Lower lobe of right lung (tissue), 2 donors: ENCODE measurements at regions not wholly inside any gene's neighbourhood (a gene's known extent, or its start where the extent isn't known, plus 50 kb on each side); places are given as distances from the start of the nearest gene placed in this dataset.

Experiments
- ATAC-seq, 2 donors: fragments of 200-7000 bp; cut with Tn5 transposase; one replicate each; pipeline ENCODE4 v1.9.1; 2020 to 2022; ENCODE audit warnings: mild to moderate bottlenecking in 2 of 2, moderate library complexity in 2 of 2
- DNase-seq: peaks from one replicate; pipeline ENCODE4 v3.0.0-alpha.2; 2020
- H3K27ac ChIP-seq: fragments of 200-600 bp; one replicate; pipeline ENCODE4 v1.8.0; 2022
- H3K27me3 ChIP-seq: fragments of 200-600 bp; one replicate; pipeline ENCODE4 v1.8.0; 2022; ENCODE audit warnings: low read depth
- H3K36me3 ChIP-seq: fragments of 200-600 bp; one replicate; pipeline ENCODE4 v1.8.0; 2022; ENCODE audit warnings: mild to moderate bottlenecking
- H3K4me1 ChIP-seq: fragments of 200-600 bp; one replicate; pipeline ENCODE4 v1.8.0; 2022
- H3K4me3 ChIP-seq: fragments of 200-600 bp; one replicate; pipeline ENCODE4 v1.8.0; 2022; ENCODE audit warnings: mild to moderate bottlenecking
- H3K9me3 ChIP-seq: fragments of 200-600 bp; one replicate; pipeline ENCODE4 v1.8.0; 2022
- intact Hi-C: fragments of 100-400 bp; cut with DNase I; formaldehyde crosslinking; loops from one replicate; pipeline ENCODE4 v1.11.0; 2022
- TF ChIP-seq, protein P1 (sequence below): fragments of 200-600 bp; IDR thresholded peaks from one replicate; pipeline ENCODE4 v1.8.0; 2022; ENCODE audit warnings: antibody characterized with exemption, mild to moderate bottlenecking
- donor health status: DM: no; HTN: yes; CAD: no; lungs with severe emphysema.

DNA sequence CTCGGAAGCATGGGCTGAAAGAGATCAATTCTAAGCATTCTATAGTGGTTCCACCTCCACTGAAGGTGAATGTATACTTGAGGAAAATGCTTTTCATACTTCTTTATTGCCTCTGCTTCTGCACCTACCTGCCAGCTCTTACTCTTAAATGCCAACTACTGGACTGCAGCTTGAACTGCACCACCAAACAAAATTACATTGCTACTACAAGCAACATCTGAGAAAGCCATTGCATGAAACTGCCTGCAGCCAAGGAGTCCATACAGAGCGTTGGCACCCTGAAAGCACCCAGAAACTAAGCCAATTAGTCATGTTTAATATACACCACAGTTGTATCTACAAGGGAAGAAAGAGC, 440.9 kb downstream of the BTBD3 start:
- TF ChIP-seq, protein P1, sequence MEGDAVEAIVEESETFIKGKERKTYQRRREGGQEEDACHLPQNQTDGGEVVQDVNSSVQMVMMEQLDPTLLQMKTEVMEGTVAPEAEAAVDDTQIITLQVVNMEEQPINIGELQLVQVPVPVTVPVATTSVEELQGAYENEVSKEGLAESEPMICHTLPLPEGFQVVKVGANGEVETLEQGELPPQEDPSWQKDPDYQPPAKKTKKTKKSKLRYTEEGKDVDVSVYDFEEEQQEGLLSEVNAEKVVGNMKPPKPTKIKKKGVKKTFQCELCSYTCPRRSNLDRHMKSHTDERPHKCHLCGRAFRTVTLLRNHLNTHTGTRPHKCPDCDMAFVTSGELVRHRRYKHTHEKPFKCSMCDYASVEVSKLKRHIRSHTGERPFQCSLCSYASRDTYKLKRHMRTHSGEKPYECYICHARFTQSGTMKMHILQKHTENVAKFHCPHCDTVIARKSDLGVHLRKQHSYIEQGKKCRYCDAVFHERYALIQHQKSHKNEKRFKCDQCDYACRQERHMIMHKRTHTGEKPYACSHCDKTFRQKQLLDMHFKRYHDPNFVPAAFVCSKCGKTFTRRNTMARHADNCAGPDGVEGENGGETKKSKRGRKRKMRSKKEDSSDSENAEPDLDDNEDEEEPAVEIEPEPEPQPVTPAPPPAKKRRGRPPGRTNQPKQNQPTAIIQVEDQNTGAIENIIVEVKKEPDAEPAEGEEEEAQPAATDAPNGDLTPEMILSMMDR: no peak
- no peak overlapping the region for H3K27ac ChIP-seq
- no peak overlapping the region for H3K4me3 ChIP-seq
- DNase-seq: no peak
- no peaks in the 10 kb centered on the region for H3K9me3 ChIP-seq
- no peaks in the 10 kb centered on the region for H3K27me3 ChIP-seq
- no peak for ATAC-seq
- H3K36me3 ChIP-seq: no peaks in the 10 kb centered on the region
- intact Hi-C loops: no loop called here
- H3K4me1 ChIP-seq: no peaks in the 10 kb centered on the region

- Histone ChIP-seq H3K27me3 (no peaks in the 10 kb centered on the region), H3K36me3 (no peaks in the 10 kb centered on the region), H3K4me3 (no peak overlapping the region), H3K4me1 (no peaks in the 10 kb centered on the region), H3K9me3 (no peaks in the 10 kb centered on the region), H3K27ac (no peak overlapping the region)
- DNase-seq (no peak), ATAC-seq (no peak)
- TF ChIP-seq, protein P1: no peak
- intact Hi-C loops: no loop called here
Measured at GRCh38 chr20:12371990-12372389, 454.3 kb downstream of the BTBD3 start.

DNA sequence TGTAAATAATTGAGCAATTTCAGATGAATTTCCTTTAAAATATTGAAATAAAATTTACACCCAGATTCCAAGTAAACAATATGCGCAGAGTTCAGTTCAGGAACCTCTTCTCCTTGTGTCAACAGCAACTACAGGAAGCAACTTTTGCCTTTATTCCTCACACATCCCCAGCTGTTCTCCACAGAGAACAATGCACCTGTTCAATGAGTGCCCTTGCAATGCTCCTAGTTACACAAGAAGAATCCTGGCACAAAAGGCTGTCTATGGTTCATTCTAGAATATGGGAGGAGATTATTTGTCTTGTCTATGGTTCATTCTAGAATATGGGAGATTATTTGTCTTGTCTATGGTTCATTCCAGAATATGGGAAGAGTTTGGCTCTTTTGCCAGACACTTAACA, 454.9 kb downstream of the BTBD3 start:
- intact Hi-C loops: no loop called here
- H3K4me1 ChIP-seq: no peaks in the 10 kb centered on the region
- H3K27ac ChIP-seq: no peak overlapping the region
- no peak for DNase-seq
- no peak for ATAC-seq
- no peaks in the 10 kb centered on the region for H3K27me3 ChIP-seq
- H3K4me3 ChIP-seq: no peak overlapping the region
- TF ChIP-seq, protein P1: no peak
- no peaks in the 10 kb centered on the region for H3K9me3 ChIP-seq
- H3K36me3 ChIP-seq: no peaks in the 10 kb centered on the region

- ATAC-seq (no peak), DNase-seq (no peak)
- H3K9me3 ChIP-seq: no peaks in the 10 kb centered on the region
- no peaks in the 10 kb centered on the region for H3K4me1 ChIP-seq
- no peaks in the 10 kb centered on the region for H3K27me3 ChIP-seq
- no peak overlapping the region for H3K4me3 ChIP-seq
- no peak overlapping the region for H3K27ac ChIP-seq
- no peaks in the 10 kb centered on the region for H3K36me3 ChIP-seq
- TF ChIP-seq, protein P1: no peak
- intact Hi-C loops: no loop called here
Measured at GRCh38 chr20:12375967-12376366, 458.3 kb downstream of the BTBD3 start.

DNA sequence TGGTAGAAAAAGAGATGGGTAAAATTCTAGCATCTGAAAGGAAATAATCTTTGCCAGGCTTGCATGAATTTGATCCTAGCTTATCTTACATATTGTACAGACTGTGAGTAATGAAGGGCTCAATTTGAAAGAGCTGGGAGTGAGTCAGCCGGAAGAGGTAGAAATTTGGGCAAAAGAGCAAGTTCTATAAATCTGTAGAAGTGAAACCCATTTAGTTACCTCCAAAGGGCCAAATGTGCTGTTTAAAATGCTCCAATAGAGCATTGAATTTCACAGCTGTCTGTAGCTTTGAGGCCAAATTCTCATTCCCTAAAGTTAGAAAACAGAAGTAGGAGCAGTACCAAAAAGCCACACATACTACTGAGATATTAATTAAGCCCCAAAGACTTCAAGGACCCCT, 466.1 kb downstream of the BTBD3 start:
- H3K27ac ChIP-seq: no peak overlapping the region
- H3K36me3 ChIP-seq: no peaks in the 10 kb centered on the region
- intact Hi-C loops: no loop called here

More for the DNA sequence above, 466.1 kb downstream of the BTBD3 start:
- Histone ChIP-seq H3K27me3 (no peaks in the 10 kb centered on the region), H3K9me3 (no peaks in the 10 kb centered on the region), H3K4me3 (no peak overlapping the region), H3K4me1 (peaks cover 4% of the 10 kb centered on the region)
- ATAC-seq (no peak), DNase-seq (no peak)
- TF ChIP-seq, protein P1: no peak
